WTC11 (cell line): ENCODE measurements at regions not wholly inside any gene's neighbourhood (a gene's known extent, or its start where the extent isn't known, plus 50 kb on each side); places are given as distances from the start of the nearest gene placed in this dataset.

Experiments
- CREB1 ChIP-seq: sonication (generic); formaldehyde crosslinking; IDR thresholded peaks from 2 replicates; pipeline ENCODE4 v1.8.0; 2023; ENCODE audit warnings: mild to moderate bottlenecking, missing genetic modification reagents
- ELF4 ChIP-seq: sonication (generic); formaldehyde crosslinking; IDR thresholded peaks from 2 replicates; pipeline ENCODE4 v1.8.1; 2022; ENCODE audit warnings: low read depth, mild to moderate bottlenecking, moderate library complexity, missing genetic modification reagents
- FOXK1 ChIP-seq: sonication (generic); formaldehyde crosslinking; IDR thresholded peaks from 2 replicates; pipeline ENCODE4 v1.8.0; 2022; ENCODE audit warnings: mild to moderate bottlenecking, moderate library complexity, missing genetic modification reagents
- NR1H2 ChIP-seq: sonication (generic); formaldehyde crosslinking; IDR thresholded peaks from 2 replicates; pipeline ENCODE4 v1.9.0; 2021; ENCODE audit warnings: mild to moderate bottlenecking, moderate library complexity, missing genetic modification reagents
- OVOL2 ChIP-seq: fragments of 250-450 bp; sonication (Bioruptor Pico); IDR thresholded peaks from 2 replicates; pipeline ENCODE4 v1.9.0; 2021; ENCODE audit warnings: mild to moderate bottlenecking, borderline replicate concordance
- TEAD1 ChIP-seq: sonication (generic); formaldehyde crosslinking; IDR thresholded peaks from 2 replicates; pipeline ENCODE4 v1.8.0; 2022; ENCODE audit warnings: mild to moderate bottlenecking, missing genetic modification reagents
- TP53 ChIP-seq: sonication (generic); formaldehyde crosslinking; IDR thresholded peaks from 2 replicates; pipeline ENCODE4 v1.8.1; 2023; ENCODE audit warnings: mild to moderate bottlenecking, missing genetic modification reagents
- ZNF416 ChIP-seq: fragments of 250-450 bp; sonication (Bioruptor Pico); IDR thresholded peaks from 2 replicates; pipeline ENCODE4 v1.9.0; 2021; ENCODE audit warnings: mild to moderate bottlenecking, inconsistent platforms
- TF ChIP-seq, protein P1 (sequence below): fragments of 200-600 bp; IDR thresholded peaks from 2 replicates; pipeline ENCODE4 v1.8.0; 2022; ENCODE audit warnings: antibody characterized with exemption
- TF ChIP-seq, protein P2 (sequence below): sonication (generic); formaldehyde crosslinking; IDR thresholded peaks from 2 replicates; pipeline ENCODE4 v1.8.0; 2022; ENCODE audit warnings: mild to moderate bottlenecking, missing genetic modification reagents
- TF ChIP-seq, protein P3 (sequence below): sonication (generic); formaldehyde crosslinking; IDR thresholded peaks from 2 replicates; pipeline ENCODE4 v1.8.1; 2022; ENCODE audit warnings: mild to moderate bottlenecking, missing genetic modification reagents, moderate library complexity, borderline replicate concordance
- TF ChIP-seq, protein P4 (sequence below): sonication (generic); formaldehyde crosslinking; IDR thresholded peaks from 2 replicates; pipeline ENCODE4 v1.8.0; 2023; ENCODE audit warnings: missing genetic modification reagents, mild to moderate bottlenecking, borderline replicate concordance
- TF ChIP-seq, protein P5 (sequence below): sonication (generic); formaldehyde crosslinking; IDR thresholded peaks from 2 replicates; pipeline ENCODE4 v1.8.1; 2023; ENCODE audit warnings: mild to moderate bottlenecking, missing genetic modification reagents, moderate library complexity

DNA sequence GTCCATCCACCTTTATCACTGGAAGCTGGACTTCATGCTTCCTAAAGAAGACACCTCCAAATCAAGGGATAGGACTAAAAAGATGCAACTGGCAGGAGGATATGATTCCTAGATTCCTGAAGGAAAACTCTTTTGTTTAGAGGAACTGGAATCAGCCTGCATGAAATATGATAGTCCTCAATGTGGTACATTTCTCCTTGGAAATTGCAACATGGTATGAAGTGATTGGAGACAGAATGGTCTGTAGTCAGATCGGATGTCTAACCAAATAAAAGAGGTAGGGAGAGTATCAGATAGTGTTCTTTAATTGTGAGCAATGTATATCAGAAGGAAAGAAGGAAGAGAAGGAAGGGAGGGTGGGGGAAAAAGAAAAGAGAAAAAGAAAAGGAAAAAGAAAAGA lies 116.1 kb upstream of the FSTL4 start:
- TF ChIP-seq TP53: no peak
- TF ChIP-seq, protein P1, sequence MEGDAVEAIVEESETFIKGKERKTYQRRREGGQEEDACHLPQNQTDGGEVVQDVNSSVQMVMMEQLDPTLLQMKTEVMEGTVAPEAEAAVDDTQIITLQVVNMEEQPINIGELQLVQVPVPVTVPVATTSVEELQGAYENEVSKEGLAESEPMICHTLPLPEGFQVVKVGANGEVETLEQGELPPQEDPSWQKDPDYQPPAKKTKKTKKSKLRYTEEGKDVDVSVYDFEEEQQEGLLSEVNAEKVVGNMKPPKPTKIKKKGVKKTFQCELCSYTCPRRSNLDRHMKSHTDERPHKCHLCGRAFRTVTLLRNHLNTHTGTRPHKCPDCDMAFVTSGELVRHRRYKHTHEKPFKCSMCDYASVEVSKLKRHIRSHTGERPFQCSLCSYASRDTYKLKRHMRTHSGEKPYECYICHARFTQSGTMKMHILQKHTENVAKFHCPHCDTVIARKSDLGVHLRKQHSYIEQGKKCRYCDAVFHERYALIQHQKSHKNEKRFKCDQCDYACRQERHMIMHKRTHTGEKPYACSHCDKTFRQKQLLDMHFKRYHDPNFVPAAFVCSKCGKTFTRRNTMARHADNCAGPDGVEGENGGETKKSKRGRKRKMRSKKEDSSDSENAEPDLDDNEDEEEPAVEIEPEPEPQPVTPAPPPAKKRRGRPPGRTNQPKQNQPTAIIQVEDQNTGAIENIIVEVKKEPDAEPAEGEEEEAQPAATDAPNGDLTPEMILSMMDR: no peak
- TF ChIP-seq, protein P2, sequence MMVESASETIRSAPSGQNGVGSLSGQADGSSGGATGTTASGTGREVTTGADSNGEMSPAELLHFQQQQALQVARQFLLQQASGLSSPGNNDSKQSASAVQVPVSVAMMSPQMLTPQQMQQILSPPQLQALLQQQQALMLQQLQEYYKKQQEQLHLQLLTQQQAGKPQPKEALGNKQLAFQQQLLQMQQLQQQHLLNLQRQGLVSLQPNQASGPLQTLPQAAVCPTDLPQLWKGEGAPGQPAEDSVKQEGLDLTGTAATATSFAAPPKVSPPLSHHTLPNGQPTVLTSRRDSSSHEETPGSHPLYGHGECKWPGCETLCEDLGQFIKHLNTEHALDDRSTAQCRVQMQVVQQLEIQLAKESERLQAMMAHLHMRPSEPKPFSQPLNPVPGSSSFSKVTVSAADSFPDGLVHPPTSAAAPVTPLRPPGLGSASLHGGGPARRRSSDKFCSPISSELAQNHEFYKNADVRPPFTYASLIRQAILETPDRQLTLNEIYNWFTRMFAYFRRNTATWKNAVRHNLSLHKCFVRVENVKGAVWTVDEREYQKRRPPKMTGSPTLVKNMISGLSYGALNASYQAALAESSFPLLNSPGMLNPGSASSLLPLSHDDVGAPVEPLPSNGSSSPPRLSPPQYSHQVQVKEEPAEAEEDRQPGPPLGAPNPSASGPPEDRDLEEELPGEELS (CRISPR knock-in tag): no peak
- TF ChIP-seq, protein P3, sequence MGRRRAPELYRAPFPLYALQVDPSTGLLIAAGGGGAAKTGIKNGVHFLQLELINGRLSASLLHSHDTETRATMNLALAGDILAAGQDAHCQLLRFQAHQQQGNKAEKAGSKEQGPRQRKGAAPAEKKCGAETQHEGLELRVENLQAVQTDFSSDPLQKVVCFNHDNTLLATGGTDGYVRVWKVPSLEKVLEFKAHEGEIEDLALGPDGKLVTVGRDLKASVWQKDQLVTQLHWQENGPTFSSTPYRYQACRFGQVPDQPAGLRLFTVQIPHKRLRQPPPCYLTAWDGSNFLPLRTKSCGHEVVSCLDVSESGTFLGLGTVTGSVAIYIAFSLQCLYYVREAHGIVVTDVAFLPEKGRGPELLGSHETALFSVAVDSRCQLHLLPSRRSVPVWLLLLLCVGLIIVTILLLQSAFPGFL (CRISPR knock-in tag): no peak
- TF ChIP-seq TEAD1: no peak
- TF ChIP-seq, protein P4, sequence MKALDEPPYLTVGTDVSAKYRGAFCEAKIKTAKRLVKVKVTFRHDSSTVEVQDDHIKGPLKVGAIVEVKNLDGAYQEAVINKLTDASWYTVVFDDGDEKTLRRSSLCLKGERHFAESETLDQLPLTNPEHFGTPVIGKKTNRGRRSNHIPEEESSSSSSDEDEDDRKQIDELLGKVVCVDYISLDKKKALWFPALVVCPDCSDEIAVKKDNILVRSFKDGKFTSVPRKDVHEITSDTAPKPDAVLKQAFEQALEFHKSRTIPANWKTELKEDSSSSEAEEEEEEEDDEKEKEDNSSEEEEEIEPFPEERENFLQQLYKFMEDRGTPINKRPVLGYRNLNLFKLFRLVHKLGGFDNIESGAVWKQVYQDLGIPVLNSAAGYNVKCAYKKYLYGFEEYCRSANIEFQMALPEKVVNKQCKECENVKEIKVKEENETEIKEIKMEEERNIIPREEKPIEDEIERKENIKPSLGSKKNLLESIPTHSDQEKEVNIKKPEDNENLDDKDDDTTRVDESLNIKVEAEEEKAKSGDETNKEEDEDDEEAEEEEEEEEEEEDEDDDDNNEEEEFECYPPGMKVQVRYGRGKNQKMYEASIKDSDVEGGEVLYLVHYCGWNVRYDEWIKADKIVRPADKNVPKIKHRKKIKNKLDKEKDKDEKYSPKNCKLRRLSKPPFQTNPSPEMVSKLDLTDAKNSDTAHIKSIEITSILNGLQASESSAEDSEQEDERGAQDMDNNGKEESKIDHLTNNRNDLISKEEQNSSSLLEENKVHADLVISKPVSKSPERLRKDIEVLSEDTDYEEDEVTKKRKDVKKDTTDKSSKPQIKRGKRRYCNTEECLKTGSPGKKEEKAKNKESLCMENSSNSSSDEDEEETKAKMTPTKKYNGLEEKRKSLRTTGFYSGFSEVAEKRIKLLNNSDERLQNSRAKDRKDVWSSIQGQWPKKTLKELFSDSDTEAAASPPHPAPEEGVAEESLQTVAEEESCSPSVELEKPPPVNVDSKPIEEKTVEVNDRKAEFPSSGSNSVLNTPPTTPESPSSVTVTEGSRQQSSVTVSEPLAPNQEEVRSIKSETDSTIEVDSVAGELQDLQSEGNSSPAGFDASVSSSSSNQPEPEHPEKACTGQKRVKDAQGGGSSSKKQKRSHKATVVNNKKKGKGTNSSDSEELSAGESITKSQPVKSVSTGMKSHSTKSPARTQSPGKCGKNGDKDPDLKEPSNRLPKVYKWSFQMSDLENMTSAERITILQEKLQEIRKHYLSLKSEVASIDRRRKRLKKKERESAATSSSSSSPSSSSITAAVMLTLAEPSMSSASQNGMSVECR (CRISPR knock-in tag): no peak
- TF ChIP-seq NR1H2 (CRISPR knock-in tag): no peak
- no peak for TF ChIP-seq CREB1 (CRISPR knock-in tag)
- no peak for TF ChIP-seq OVOL2 (CRISPR knock-in tag)
- no peak for TF ChIP-seq FOXK1 (CRISPR knock-in tag)
- no peak for TF ChIP-seq ELF4 (CRISPR knock-in tag)
- TF ChIP-seq, protein P5, sequence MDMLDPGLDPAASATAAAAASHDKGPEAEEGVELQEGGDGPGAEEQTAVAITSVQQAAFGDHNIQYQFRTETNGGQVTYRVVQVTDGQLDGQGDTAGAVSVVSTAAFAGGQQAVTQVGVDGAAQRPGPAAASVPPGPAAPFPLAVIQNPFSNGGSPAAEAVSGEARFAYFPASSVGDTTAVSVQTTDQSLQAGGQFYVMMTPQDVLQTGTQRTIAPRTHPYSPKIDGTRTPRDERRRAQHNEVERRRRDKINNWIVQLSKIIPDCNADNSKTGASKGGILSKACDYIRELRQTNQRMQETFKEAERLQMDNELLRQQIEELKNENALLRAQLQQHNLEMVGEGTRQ (CRISPR knock-in tag): no peak
- TF ChIP-seq ZNF416 (CRISPR knock-in tag): no peak
